ENCODE measurements at regions not wholly inside any gene's neighbourhood (a gene's known extent, or its start where the extent isn't known, plus 50 kb on each side); places are given as distances from the start of the nearest gene placed in this dataset.

- DNase-seq (ENCODE audit: extremely low spot score in 2 of 2) = no peak
- no peaks in the 10 kb centered on the region for H3K4me1 ChIP-seq
- intact Hi-C loops (cut with DNase I) = no loop called here
- no peaks in the 10 kb centered on the region for H3K36me3 ChIP-seq
- H3K4me3 ChIP-seq = no peak overlapping the region
- TF ChIP-seq CTCF (IDR thresholded peaks at IDR 0.05) (no peak), POLR2AphosphoS5 (IDR thresholded peaks at IDR 0.05; ENCODE audit: insufficient read depth in 1 of 2, low read depth in 1 of 2) (no peak), POLR2A (IDR thresholded peaks at IDR 0.05) (no peak)
- H3K27ac ChIP-seq = no peak overlapping the region
- H3K9me3 ChIP-seq = no peaks in the 10 kb centered on the region
- no peaks in the 10 kb centered on the region for H3K27me3 ChIP-seq
Observed at GRCh38 chr5:97478483-97478882, 295.4 kb upstream of the RIOK2 start.

- intact Hi-C loops (cut with DNase I) = no loop called here
- Histone ChIP-seq H3K9me3 (no peaks in the 10 kb centered on the region), H3K4me3 (no peak overlapping the region), H3K4me1 (no peaks in the 10 kb centered on the region), H3K27ac (no peak overlapping the region), H3K27me3 (no peaks in the 10 kb centered on the region), H3K36me3 (no peaks in the 10 kb centered on the region)
- no peak for DNase-seq (ENCODE audit: extremely low spot score in 2 of 2)
- TF ChIP-seq POLR2A (IDR thresholded peaks at IDR 0.05) = no peak
- no peak for TF ChIP-seq POLR2AphosphoS5 (IDR thresholded peaks at IDR 0.05; ENCODE audit: insufficient read depth in 1 of 2, low read depth in 1 of 2)
- no peak for TF ChIP-seq CTCF (IDR thresholded peaks at IDR 0.05)
Observed at GRCh38 chr5:97480313-97480712, 297.3 kb upstream of the RIOK2 start.

GRCh38 chr5:97488126-97488668, 305.1 kb upstream of the RIOK2 start:
- intact Hi-C loops (cut with DNase I) = no loop called here
- no peak for DNase-seq (ENCODE audit: extremely low spot score in 2 of 2)
- Histone ChIP-seq H3K4me1 (no peaks in the 10 kb centered on the region), H3K4me3 (no peak overlapping the region), H3K27ac (no peak overlapping the region), H3K27me3 (no peaks in the 10 kb centered on the region), H3K9me3 (no peaks in the 10 kb centered on the region), H3K36me3 (no peaks in the 10 kb centered on the region)
- TF ChIP-seq POLR2A (IDR thresholded peaks at IDR 0.05) (no peak), CTCF (IDR thresholded peaks at IDR 0.05) (no peak), POLR2AphosphoS5 (IDR thresholded peaks at IDR 0.05; ENCODE audit: insufficient read depth in 1 of 2, low read depth in 1 of 2) (no peak)

GRCh38 chr5:97489010-97489840, 306.2 kb upstream of the RIOK2 start:
- Histone ChIP-seq H3K27ac (no peak overlapping the region), H3K36me3 (no peaks in the 10 kb centered on the region), H3K9me3 (no peaks in the 10 kb centered on the region), H3K27me3 (no peaks in the 10 kb centered on the region), H3K4me3 (no peak overlapping the region), H3K4me1 (no peaks in the 10 kb centered on the region)
- intact Hi-C loops (cut with DNase I) = no loop called here
- no peak for DNase-seq (ENCODE audit: extremely low spot score in 2 of 2)
- TF ChIP-seq POLR2AphosphoS5 (IDR thresholded peaks at IDR 0.05; ENCODE audit: insufficient read depth in 1 of 2, low read depth in 1 of 2) (no peak), POLR2A (IDR thresholded peaks at IDR 0.05) (no peak), CTCF (IDR thresholded peaks at IDR 0.05) (no peak)

GRCh38 chr5:97494465-97494864, 311.4 kb upstream of the RIOK2 start:
- intact Hi-C loops (cut with DNase I) = no loop called here
- DNase-seq (ENCODE audit: extremely low spot score in 2 of 2) = no peak
- H3K27ac ChIP-seq = no peak overlapping the region
- no peak for TF ChIP-seq POLR2AphosphoS5 (IDR thresholded peaks at IDR 0.05; ENCODE audit: insufficient read depth in 1 of 2, low read depth in 1 of 2)
- no peak for TF ChIP-seq POLR2A (IDR thresholded peaks at IDR 0.05)
- TF ChIP-seq CTCF (IDR thresholded peaks at IDR 0.05) = no peak
- no peaks in the 10 kb centered on the region for H3K4me1 ChIP-seq
- H3K27me3 ChIP-seq = no peaks in the 10 kb centered on the region
- H3K9me3 ChIP-seq = no peaks in the 10 kb centered on the region
- H3K4me3 ChIP-seq = no peak overlapping the region
- H3K36me3 ChIP-seq = no peaks in the 10 kb centered on the region
